ENCODE measurements at regions not wholly inside any gene's neighbourhood (a gene's known extent, or its start where the extent isn't known, plus 50 kb on each side); places are given as distances from the start of the nearest gene placed in this dataset.

DNA sequence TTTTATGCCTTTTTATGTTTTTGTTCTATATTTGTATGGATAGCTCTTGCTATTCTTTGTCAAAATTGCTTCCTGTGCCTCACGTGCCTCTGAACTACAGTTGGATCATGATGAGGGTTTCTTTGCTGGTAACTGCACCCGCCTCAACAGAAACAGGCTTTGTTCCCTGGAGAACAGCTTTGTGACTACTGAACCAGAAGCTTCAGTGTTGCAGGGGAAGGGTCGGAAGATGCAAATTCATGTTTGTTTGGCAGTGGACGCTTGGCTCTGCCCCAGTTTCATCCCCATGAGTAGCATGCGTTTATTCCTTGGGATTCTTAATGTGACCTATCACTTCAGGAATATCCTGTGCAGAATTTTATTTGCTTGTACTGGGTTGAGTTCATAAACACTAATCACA, 959.1 kb upstream of the WWC1 start:
- H3K4me3 ChIP-seq (ENCODE audit: low read depth, low read length) = no peak overlapping the region
- TF ChIP-seq, protein P1, sequence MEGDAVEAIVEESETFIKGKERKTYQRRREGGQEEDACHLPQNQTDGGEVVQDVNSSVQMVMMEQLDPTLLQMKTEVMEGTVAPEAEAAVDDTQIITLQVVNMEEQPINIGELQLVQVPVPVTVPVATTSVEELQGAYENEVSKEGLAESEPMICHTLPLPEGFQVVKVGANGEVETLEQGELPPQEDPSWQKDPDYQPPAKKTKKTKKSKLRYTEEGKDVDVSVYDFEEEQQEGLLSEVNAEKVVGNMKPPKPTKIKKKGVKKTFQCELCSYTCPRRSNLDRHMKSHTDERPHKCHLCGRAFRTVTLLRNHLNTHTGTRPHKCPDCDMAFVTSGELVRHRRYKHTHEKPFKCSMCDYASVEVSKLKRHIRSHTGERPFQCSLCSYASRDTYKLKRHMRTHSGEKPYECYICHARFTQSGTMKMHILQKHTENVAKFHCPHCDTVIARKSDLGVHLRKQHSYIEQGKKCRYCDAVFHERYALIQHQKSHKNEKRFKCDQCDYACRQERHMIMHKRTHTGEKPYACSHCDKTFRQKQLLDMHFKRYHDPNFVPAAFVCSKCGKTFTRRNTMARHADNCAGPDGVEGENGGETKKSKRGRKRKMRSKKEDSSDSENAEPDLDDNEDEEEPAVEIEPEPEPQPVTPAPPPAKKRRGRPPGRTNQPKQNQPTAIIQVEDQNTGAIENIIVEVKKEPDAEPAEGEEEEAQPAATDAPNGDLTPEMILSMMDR (IDR thresholded peaks at IDR 0.05; ENCODE audit: borderline replicate concordance, insufficient read depth, low read depth, low read length) = no peak

DNA sequence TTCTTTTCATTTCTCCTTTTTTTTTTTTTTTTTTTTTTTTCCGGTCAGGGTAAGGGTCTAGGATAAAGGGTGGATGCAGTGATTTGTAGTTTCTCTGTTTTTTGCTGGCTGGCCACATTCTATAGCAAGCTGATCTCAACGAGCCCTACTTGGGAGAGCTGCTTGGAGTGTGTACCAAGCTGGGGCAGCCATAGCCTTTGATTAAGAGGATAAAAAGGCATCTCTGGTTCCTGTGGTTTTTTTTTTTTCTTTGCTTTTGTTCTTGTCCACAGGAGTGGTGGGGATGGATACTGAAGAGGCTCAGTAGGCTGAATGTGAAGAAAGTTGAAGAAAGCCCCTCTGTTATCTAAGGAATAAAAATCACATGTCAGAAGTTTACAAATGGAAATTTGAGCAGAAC, 955.3 kb upstream of the WWC1 start:
- TF ChIP-seq, protein P1 (IDR thresholded peaks at IDR 0.05; ENCODE audit: borderline replicate concordance, insufficient read depth, low read depth, low read length) = no peak
- H3K4me3 ChIP-seq (ENCODE audit: low read depth, low read length) = no peak overlapping the region

DNA sequence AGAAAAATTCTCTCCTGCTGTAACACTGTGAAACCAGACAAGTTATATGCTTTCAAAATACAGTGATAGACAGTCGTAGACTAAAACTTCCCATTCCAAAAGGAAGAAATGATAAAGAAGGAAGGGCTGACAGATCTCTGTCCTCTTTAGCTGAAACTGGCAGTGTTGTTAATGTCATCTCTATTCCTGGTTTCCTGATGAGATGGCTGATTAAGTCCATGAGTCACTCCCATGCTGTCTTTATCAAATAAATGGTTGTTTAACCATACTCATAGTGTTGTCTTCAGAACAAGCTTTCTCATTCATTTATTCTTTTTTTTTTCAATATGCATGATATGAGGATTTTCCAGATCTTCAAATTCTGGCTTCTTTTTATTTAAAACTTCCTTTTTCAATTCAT, 952.2 kb upstream of the WWC1 start:
- TF ChIP-seq, protein P1 (IDR thresholded peaks at IDR 0.05; ENCODE audit: borderline replicate concordance, insufficient read depth, low read depth, low read length) = no peak
- H3K4me3 ChIP-seq (ENCODE audit: low read depth, low read length) = no peak overlapping the region

DNA sequence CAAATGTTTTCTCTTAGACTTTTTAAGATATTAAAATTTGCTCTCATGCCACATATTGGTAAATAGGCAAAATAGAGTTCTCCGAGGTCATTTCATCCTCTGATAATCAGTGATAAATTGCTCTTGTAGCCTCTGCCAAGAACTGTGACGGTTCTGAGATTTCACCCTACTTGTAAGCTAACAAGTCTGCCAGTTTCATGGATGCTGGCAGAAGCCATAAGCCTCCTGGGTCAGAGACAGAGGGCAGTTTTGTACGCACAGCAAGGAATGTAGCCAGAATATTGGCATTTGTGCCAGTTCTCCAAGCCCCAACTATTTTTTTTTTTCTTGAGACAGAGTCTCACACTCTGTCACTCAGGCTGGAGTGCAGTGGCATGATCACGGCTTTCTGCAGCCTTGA, 945.0 kb upstream of the WWC1 start:
- TF ChIP-seq, protein P1 (IDR thresholded peaks at IDR 0.05; ENCODE audit: borderline replicate concordance, insufficient read depth, low read depth, low read length) = no peak
- H3K4me3 ChIP-seq (ENCODE audit: low read depth, low read length) = no peak overlapping the region

DNA sequence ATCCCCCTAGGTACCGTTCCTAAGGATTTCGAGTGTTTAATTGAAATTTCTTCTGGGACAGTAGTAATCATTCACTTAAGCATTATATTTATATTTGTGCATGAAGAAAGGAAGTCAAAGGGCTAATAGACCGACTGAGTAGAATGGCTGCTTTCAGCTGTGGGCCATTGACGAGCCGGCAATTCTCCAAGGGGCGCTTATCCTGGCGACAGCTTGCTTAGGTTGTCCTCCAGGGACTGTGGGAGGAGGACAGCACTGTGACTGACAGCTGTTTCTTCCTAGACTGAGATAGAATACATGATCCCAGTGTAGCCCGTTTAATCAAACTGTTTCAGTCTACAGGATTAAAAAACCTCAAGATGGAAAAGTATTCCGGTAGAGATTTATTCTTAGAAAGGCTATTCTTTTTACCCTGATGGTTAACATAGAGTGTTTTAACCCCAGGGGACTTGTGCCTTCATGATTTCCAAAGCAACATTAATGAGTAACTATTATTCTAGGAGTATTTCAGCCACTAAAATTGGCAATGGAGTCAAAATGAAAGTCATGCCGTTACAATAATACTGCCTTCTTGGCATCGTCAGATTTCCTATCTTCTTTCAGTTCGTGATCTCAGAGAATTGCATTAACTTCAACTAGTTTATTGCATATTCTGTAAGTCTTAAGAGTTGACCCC, 943.1 kb upstream of the WWC1 start:
- no peak overlapping the region for H3K4me3 ChIP-seq (ENCODE audit: low read depth, low read length)

DNA sequence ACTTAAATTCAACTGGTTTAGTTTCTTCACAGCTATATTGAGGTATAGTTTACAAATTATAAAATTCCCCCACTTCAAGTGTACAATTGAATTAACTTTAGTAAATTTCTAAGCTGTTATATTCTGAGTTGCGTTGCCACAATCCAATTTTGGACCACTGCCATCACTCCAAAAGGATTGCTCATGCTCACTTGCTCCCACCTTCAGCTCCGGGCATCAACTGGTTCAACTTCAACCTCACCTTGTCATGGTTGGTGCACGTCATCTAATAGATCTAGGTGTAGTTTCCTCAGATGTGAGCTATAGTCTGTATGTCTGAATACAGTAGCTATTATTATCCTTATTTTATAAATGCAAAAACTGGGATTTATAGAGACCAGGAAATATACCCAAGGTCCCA, 942.5 kb upstream of the WWC1 start:
- TF ChIP-seq, protein P1 (IDR thresholded peaks at IDR 0.05; ENCODE audit: borderline replicate concordance, insufficient read depth, low read depth, low read length) = no peak
- no peak overlapping the region for H3K4me3 ChIP-seq (ENCODE audit: low read depth, low read length)

More for the DNA sequence above, 943.1 kb upstream of the WWC1 start:
- TF ChIP-seq, protein P1 (IDR thresholded peaks at IDR 0.05; ENCODE audit: borderline replicate concordance, insufficient read depth, low read depth, low read length) = no peak

DNA sequence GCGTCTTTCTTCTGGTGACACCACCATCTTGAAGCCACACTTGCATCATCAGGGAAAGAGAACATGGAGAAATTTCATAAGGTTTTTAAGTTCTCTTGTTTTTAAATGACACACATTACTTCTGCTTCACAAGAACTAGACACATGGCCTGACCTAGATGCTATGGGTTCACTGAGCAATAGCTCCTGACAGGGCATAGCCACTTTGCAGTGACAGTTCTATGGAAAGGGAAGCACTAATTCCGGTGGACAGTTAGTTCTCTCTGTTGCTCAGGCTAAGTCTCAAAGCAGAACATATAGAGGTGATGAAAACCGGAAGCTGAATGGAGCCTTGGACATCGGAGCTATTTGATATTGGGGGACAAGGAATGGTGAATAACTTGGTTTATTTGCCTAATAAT, 940.1 kb upstream of the WWC1 start:
- H3K4me3 ChIP-seq (ENCODE audit: low read depth, low read length) = no peak overlapping the region
- TF ChIP-seq, protein P1 (IDR thresholded peaks at IDR 0.05; ENCODE audit: borderline replicate concordance, insufficient read depth, low read depth, low read length) = no peak

All from GM12875 (cell line).